GM21717 (cell line): ENCODE measurements at regions not wholly inside any gene's neighbourhood (a gene's known extent, or its start where the extent isn't known, plus 50 kb on each side); places are given as distances from the start of the nearest gene placed in this dataset.

Source experiments
- ATAC-seq: cut with Tn5 transposase; IDR thresholded peaks from one replicate; pipeline ENCODE4 v1.9.1; 2021; ENCODE audit warnings: mild to moderate bottlenecking, moderate library complexity; ENCODE audit not compliant: unreplicated experiment

DNA sequence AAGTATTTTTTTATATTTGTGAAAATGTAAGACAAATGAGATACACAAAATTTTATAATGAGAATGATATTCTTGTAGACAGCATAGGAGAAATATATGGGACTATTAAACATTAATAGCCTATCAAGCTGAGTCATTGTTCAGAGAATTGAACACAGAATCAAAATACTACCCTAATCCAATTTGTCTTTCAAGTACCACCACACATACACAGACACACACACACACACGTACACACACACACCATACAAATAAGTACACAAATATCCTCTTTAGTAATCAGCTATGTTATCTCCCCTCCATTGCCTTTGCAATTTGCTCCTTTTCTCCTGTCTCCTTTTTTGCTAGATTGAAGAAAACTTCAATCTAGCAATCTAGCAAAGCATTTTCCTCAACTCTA lies 499.3 kb downstream of the FOXG1 start:
- ATAC-seq: no peak

DNA sequence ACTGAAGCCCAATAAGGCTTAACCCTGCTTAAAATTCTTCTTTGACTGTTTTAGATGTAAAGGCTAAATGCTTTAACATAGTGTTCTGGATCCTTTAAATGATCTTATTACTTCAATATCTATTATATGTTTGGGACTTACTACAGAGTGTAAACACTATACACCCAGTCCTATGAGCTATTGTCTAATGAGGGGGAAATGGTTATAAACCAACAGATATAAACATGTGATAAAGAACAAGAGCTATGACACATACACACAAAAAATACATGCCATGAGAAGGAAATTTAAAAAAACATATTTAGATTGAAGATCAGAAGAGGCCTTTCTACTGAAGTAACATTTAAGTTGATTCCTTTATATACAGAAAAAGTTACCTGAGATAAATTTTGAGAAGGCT lies 505.1 kb downstream of the FOXG1 start:
- no peak for ATAC-seq

DNA sequence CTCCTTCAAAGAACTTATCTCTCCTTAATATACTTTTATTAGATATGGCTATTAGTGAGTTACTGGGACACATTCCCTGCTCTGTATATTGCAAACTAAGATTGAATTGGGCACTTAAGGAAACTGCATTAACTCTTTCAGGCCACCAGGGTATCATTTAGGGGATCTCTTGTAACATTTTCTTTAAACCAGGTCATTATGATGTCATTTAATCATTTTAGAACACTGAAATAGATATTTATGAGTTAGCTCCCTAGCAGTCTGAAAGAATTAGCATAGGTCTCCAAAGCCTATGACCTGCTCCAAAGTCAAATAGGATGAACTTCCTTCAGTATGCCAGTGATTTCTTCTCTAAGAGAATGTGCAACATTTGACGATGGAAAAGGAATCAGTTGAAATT lies 506.9 kb downstream of the FOXG1 start:
- no peak for ATAC-seq

DNA sequence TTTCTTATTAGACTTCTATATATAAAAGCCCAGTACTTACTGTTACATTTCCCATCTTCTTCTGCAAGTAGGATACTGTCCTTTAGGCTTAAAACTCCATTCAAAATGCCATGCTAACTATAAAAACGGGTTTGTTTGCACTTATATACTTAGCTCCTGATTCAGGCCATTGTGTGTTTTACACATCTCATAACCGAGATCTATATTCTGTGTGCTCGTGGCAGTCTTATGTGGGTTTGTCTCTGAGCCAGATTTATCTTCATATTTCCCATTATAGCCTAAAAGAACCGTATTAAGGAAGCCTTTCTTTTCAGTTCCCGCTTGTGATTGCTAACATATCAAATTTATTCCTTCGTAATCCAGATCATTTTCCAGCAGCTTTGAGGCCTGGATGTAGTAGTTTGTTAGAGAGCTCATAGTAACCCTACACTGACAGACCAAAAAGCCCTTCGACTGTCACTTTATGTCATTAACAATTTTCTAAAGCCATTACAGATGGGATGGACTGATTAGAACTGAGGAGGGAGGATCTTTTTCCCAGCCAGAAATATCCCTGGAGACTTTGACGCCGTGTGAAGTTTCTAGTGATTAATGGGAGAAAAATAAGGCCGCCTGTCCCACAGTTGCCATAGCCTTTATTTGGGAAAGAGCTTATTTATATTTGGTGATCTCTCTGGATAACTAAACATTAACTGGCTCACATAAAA lies 508.5 kb downstream of the FOXG1 start:
- no peak for ATAC-seq

DNA sequence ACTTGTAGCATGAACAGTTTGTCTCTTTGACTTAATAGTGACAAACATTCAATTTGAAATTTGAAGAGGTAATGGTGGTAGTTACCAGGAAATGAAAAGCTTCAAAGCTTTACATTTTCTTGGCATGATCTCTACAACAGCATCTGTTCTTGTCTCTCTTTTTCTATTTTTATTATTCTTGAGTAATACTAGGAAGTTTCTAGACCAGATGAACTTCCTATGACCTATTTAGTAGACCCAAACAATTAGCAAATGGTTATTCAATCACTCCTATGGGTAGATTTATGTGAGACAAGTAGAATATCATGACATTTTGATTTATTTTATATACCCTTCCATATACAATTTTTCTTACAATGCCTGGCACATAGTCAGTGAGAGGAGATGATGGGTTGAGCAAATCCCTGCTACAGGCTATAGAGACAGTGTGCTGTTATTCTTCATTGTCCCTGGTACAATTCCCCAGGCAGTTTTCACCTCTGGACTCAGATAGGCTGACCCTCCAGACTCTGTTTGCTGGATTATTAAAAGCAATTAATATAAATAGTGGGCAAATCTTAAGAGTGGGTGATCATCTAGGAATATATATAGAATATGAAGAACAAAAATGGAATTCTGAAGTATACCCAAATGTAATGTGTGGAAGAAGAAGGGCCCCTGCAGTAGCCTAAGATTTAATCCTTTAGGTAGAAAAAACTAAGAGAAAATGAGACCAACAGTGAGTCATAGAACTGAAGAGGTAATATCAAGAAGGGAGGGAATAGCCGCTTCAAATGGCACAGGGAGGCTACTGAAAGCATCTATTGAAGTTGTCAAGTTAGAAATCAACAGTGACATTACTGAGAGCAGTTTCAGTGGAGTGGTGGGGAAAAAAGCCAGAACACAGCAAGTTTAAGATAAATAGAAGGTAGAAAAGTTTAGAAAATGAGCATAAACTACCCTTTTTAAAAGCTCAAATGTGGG lies 512.0 kb downstream of the FOXG1 start:
- ATAC-seq: no peak

DNA sequence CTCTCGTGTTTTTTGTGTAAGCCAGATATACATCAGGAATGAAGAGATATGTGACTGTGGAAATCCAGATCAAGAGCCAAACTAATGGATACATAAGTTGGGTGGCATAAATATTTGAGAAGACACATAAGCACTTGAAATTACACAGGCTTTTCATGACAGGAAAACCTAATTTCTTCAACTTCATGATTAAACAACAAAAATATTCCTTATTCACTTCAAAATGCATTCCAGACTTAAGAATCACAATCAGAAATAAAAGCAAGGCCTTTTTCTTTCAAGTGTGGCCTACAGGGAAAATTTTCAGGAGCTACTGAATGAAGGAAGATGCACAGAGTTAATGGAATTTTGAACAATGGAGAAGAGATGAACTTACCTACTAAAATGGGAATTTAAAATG lies 515.6 kb downstream of the FOXG1 start:
- ATAC-seq: no peak

DNA sequence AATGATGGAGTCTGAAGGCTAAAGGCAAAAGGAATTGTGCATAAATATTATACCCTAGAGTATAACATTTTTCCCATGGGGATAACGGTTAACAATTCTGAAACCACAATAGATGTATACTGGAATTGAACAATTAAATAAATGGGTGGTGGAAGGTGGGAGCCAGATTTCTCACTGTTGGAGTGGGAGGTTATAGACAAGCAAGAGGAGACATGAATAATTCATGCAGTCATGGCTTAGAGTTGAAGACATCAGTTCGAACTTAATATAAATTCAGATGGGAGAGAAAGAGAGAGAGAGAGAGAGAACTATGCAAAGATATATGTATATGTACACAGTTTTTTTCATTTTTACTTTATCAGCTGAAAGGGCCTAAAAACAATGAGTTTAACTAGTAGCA lies 523.9 kb downstream of the FOXG1 start:
- ATAC-seq: no peak

DNA sequence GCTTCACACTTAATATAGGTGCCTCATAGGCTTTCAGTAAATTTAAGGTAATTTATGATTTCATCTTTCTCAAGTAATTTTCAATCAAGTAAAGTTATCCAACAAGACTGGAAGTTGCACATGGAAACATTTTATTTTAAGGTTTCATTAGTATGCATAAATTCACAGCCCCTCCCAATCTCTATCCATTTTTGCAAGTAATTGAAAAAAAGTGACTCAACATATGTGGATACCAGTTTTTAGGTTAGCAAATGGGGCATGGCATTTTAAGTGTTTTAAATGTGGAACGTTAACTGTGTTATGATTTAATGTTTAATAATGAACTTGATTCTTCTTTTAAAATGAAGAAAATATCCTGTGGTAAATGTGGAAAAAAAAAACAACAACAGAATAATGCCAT lies 532.8 kb downstream of the FOXG1 start:
- no peak for ATAC-seq

DNA sequence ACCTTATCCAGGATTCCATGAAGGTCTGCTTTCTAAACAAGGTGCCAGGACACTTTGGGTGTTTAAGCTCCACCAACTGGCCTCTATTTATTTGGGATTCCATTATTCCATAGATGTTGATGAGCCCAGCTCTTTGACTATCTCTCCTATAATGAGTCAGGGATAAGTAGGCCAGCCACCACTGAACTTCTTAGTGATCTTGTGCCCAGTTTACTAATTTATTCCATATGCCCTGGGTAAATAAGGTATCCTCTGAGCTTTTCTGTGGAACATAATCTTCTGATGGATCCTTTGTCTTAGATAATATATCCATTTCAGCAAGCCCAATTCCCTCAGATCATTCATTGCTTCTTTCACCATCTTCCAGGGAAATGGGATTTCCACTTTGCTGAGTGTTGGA lies 535.0 kb downstream of the FOXG1 start:
- ATAC-seq: no peak

DNA sequence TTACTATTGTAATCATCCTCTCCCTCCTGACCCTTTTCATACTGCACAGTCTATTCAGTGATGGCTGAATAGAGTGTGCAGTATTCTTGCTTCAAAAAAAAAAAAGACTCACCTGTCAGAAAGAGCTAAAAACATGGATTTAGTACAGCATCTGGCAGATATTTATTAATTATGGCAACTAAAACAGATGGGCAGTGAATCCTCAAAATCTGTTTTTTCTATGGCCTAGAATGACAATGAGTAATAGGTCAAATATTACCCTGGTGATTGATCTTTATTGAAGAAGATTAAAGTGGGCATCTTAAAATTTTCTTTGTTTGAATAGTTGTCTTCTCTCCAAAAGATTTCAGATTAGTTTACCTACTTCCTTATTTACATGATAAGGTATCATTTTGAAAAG lies 543.6 kb downstream of the FOXG1 start:
- ATAC-seq: no peak

DNA sequence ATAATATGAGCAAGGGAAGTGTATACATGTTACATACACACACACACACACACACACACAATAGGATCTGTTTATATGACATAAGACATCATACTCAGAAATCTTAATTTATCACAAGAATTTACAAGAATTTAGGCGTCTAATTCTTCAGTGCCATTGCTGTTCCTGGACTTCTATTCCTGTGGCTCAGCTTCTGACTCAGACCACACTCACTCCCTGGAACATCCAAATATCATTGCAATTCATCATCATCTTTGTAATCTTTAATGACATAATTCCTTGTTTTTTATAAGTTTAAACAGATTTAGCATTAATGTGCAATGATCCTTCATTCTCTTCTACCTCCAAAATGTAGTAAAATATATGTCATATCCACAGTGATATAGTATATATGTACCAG lies 544.2 kb downstream of the FOXG1 start:
- no peak for ATAC-seq

DNA sequence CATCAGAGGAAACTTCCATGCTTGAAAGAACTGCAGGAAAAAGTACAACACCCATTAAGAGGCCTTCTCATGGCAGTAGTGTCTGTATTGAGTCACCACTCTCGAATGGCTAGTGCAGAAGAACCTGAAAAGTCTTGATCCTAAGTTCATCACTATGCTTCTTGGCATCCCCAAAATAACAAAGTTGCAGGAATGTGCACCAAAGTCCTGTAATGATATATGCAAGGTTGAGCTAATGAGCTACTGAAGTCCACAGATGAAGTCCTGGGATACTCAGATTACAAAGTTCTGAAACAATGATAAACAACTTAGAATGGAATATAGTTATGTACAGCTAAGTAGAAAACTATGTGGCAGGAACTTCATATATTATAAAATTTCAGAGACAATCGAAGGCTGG lies 545.4 kb downstream of the FOXG1 start:
- no peak for ATAC-seq

DNA sequence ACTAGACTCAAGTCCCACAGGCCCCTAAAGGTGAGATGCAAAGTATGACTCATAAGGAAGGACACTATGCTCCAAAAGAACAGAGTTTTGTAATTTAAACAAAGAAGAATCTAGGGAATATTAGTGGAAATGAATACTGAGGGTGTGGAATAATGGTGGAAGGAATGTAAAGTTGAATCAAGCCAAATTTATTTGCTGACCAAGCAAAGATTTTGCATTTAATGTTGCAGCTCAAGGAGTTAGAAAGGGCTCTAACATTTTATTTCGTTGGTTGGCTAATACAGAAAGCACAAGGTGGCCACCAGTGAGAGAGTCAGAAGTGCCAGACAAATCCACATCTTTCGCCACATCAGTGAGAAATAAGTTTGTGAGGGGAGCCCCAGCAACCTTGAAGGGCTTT lies 550.3 kb downstream of the FOXG1 start:
- no peak for ATAC-seq

DNA sequence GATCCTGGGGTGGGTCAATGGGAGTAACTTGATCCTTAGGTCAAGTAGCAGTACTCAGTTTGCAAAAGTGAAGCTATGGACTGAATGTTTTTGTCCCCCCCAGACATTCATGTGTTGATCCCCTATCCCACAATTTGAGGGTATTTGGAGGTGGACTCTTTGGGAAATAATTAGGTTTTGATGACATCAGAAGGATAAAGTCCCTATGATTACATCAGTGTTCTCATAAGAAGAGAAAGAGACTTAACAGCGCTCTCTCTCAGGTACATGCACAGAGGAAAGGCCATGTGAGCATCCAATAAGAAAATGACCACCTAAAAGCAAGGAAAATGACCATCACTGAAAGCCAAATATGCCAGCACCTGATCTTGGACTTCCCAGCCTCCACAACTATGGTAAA lies 550.8 kb downstream of the FOXG1 start:
- ATAC-seq: no peak

DNA sequence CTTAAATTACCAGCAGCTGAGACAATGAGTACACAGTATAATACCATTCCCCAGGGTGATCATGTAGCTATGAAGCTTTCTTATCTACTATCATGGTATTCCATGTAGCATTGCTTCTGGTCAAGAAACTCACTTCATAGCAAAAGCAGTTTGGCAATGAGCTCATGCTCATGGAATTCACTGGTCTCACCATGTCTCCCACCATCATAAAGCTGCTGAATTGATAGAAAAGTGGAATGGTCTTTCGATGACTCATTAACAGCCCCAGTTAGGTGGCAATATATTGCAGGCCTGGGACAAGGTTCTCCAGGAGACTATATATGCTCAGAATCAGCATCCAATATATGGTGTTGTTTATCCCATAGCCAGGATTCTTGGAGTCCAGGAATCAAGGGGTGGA lies 553.7 kb downstream of the FOXG1 start:
- ATAC-seq: no peak

DNA sequence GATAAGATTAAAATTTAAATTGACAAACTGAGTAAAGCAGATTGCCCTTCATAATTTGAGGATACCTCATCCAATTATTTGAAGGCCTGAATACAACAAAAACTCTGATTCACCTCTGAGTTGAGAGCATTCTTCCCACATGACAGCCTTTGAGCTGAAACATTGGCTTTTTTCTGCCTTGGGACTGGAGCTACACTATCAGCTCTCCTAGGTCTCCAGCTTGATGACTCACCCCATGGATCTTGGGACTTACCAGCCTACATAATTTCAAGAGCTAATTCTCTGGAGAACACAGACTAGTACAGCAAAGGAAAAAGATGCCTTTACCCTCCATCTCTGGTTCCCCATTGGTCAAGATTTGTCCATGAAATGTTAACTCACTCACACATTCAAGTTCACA lies 555.1 kb downstream of the FOXG1 start:
- no peak for ATAC-seq

DNA sequence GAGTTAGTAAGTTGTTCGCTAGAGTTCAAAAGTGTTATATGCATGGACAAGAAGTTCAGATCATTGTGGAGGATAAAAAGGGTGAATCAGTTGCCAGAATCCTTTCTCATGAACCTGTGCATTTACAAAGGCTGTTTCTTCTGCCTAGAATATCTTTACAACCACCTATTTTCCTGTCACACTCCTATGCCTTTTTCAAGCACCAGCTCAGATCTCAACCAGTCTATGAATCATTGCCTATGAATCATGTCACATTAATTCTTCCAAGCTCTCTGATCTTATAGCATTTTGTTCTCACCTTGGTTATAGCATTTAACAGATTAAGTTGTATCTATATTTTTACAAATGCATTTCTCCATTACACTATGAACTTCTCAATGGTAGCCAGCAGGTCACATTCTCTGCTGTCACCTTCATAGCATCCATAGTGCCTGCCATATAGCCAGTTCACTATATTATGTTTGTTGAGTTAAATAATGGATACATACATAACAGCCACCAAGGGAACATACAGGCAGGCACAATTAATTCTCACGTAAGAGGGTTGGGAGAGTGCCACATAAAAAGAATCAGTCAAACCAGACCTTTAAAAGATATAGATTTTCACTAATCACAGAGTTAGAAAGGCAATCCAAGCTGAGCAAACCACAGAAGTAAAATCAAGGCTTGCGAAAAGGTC lies 573.0 kb downstream of the FOXG1 start:
- no peak for ATAC-seq

DNA sequence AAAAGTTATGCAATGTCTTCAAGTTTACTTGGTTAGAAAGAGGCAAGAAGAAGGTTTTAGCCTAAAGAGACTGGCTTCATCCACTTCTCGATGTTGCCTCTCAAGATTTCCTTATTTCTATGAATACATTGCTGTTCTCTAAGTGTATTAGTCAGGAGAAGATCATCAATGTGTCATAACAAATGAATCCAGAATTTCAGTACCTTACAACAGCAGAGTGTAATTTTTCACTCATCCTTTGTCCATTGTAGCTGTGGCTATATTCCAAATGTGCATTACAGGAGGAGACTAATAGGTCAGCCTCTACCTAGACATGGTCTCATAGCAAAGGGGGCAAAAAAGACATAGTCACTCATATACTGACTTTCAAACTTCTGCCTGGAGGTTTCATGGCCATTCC lies 579.1 kb downstream of the PRKD1 start:
- ATAC-seq: no peak

DNA sequence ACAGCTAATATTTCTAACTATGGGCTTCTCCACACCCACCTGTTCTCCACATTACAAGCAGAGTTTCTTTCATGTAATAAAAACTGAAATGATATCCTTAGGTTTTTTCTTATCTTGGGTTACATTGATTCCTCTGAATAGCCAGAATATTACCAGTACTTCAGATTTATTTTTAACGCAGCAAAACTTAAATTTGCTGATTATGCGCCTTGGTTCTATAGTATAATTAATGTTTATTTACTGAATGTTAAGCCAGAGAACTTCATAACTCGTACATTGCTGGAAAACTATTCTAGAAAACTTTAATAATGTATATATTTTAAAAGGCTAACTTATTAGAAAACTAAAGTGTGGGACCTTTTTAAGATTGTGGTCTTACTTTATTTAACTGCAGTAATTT lies 577.2 kb downstream of the PRKD1 start:
- ATAC-seq: no peak

DNA sequence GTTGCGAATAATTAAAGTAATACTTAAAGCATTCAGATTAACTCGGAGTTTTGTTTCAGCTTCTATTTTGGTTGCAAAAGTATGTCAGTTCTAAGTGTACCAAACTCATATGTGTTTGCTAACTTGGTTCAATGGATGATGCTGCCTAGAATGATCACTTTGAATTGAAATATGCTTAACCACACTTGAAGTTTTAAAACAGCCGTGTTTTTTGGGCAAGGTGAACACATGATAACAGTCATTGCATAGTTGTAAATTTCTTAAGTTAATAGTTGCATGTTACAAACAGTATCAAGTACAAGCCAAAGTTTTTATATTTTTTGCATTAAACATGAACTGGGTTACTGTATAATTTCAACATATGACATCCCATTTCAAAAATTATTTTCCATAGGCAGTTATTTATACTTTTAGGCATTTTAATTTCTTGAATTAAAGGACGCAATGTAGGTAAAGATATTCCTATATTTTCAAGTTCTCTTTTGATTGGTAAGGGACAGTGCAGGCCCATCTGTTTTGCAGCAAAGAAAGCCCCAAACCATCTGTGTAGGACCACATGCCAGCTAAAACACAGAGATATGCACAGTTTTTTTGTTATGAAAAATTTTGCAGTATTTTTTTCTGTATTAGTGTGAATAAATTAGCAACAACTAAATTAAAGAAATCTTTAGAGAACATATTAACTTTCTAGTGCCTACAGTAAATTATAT lies 575.5 kb downstream of the PRKD1 start:
- ATAC-seq: no peak

DNA sequence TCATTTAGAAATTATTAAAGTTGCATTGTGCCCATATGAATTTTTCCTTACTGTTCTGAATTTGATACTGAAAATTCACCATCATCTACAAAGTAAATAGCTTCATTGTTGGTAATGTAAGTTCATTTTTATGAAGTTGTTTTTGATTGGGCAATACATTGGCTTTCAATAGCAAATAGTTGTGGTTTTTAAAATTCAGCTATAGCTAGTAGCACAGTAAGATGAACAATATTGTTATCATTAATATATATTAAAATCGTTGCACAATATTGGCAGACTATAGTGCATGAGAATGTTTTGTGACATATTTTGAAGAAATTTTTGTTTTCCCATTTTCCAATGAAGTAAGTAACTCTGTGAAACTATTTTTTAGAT lies 575.0 kb downstream of the PRKD1 start:
- no peak for ATAC-seq
